CD14-positive monocyte (primary cell): ENCODE measurements at regions not wholly inside any gene's neighbourhood (a gene's known extent, or its start where the extent isn't known, plus 50 kb on each side); places are given as distances from the start of the nearest gene placed in this dataset.

Experiments used
- DNase-seq, 3 donors: peaks; one replicate each; pipeline ENCODE4 v3.0.0-alpha.2; 2011 to 2022
- H2AFZ ChIP-seq: 2 replicates; pipeline ENCODE4 v1.6.0; 2012; ENCODE audit warnings: mild to moderate bottlenecking, low read depth, low read length, inconsistent platforms; ENCODE audit not compliant: insufficient read depth, poor library complexity, severe bottlenecking
- H3K27ac ChIP-seq, 2 donors: 1 replicate in 1 of 2; 2 replicates in 1 of 2; pipeline ENCODE4 v1.5.1; 2012 to 2013; ENCODE audit warnings: low read length in 2 of 2, control low read depth in 1 of 2, inconsistent platforms in 1 of 2, low read depth in 1 of 2, mild to moderate bottlenecking in 1 of 2
- H3K27me3 ChIP-seq, 2 donors: one replicate each; pipeline versions ENCODE4 v1.6.0 to v1.6.1; 2011 to 2013; ENCODE audit warnings: low read length in 2 of 2; ENCODE audit not compliant: control insufficient read depth in 2 of 2, insufficient read depth in 2 of 2
- H3K36me3 ChIP-seq, 2 donors: replicated peaks in 1 of 2; 1 replicate in 1 of 2; 2 replicates in 1 of 2; pipeline versions ENCODE4 v1.5.1 to v1.6.1; 2012 to 2013; ENCODE audit warnings: low read length in 2 of 2, control low read depth in 1 of 2, inconsistent platforms in 1 of 2, mild to moderate bottlenecking in 1 of 2; ENCODE audit not compliant: insufficient read depth in 2 of 2, control insufficient read depth in 1 of 2
- H3K4me1 ChIP-seq, 2 donors: 1 replicate in 1 of 2; 2 replicates in 1 of 2; pipeline versions ENCODE4 v1.5.1 to v1.6.1; 2012 to 2013; ENCODE audit warnings: low read length in 2 of 2, control low read depth in 1 of 2, inconsistent platforms in 1 of 2, mild to moderate bottlenecking in 1 of 2, moderate library complexity in 1 of 2; ENCODE audit not compliant: insufficient read depth in 2 of 2, control insufficient read depth in 1 of 2
- H3K4me2 ChIP-seq: replicated peaks from 2 replicates; pipeline ENCODE3; 2012; ENCODE audit warnings: low read length, moderate library complexity, mild to moderate bottlenecking; ENCODE audit not compliant: poor library complexity, severe bottlenecking; ENCODE audit errors: extremely low read depth
- H3K4me3 ChIP-seq, 3 experiments: fragments of 200-600 bp in 1 of 3; sonication (generic) in 1 of 3; replicated peaks in 1 of 3; 1 replicate in 2 of 3; 2 replicates in 1 of 3; pipeline ENCODE4 v1.5.1; 2011 to 2013; ENCODE audit warnings: low read length in 3 of 3, mild to moderate bottlenecking in 3 of 3, control low read depth in 2 of 3, low read depth in 2 of 3, inconsistent platforms in 1 of 3, moderate library complexity in 1 of 3
- H3K79me2 ChIP-seq: 2 replicates; pipeline ENCODE4 v1.6.0; 2012; ENCODE audit warnings: mild to moderate bottlenecking, control low read depth, inconsistent platforms, low read length, moderate library complexity; ENCODE audit not compliant: insufficient read depth
- H3K9ac ChIP-seq: 2 replicates; pipeline ENCODE4 v1.6.0; 2017; ENCODE audit warnings: low read length, mild to moderate bottlenecking; ENCODE audit not compliant: insufficient read depth, poor library complexity, severe bottlenecking
- H3K9me3 ChIP-seq, 2 donors: replicated peaks in 1 of 2; 1 replicate in 1 of 2; 2 replicates in 1 of 2; pipeline versions ENCODE4 v1.5.1 to v1.6.1; 2012 to 2013; ENCODE audit warnings: low read length in 2 of 2, control low read depth in 1 of 2; ENCODE audit not compliant: control insufficient read depth in 1 of 2, insufficient read depth in 1 of 2
- H4K20me1 ChIP-seq: 2 replicates; pipeline ENCODE4 v1.6.0; 2012; ENCODE audit warnings: mild to moderate bottlenecking, low read length, control low read depth, moderate library complexity; ENCODE audit not compliant: insufficient read depth
- H3K27ac Mint-ChIP-seq, 7 donors: one replicate each; pipeline ENCODE4 v1.8.0; 2020; ENCODE audit warnings: mild to moderate bottlenecking in 7 of 7, mixed read lengths in 7 of 7, moderate library complexity in 6 of 7, inconsistent platforms in 2 of 7
- H3K27me3 Mint-ChIP-seq, 3 donors: one replicate each; pipeline ENCODE4 v1.8.0; 2021 to 2022; ENCODE audit warnings: low read depth in 3 of 3, mild to moderate bottlenecking in 3 of 3, mixed read lengths in 3 of 3, moderate library complexity in 3 of 3, inconsistent platforms in 1 of 3
- H3K36me3 Mint-ChIP-seq, 2 donors: one replicate each; pipeline ENCODE4 v1.8.0; 2020; ENCODE audit warnings: mixed read lengths in 2 of 2, inconsistent platforms in 1 of 2, mild to moderate bottlenecking in 1 of 2
- H3K4me1 Mint-ChIP-seq: one replicate; pipeline ENCODE4 v1.8.0; 2020; ENCODE audit warnings: mild to moderate bottlenecking, mixed read lengths
- H3K4me3 Mint-ChIP-seq, 2 donors: one replicate each; pipeline ENCODE4 v1.8.0; 2020; ENCODE audit warnings: mild to moderate bottlenecking in 2 of 2, mixed read lengths in 2 of 2, moderate library complexity in 1 of 2
- H3K9me3 Mint-ChIP-seq, 7 donors: one replicate each; pipeline ENCODE4 v1.8.0; 2020 to 2022; ENCODE audit warnings: mixed read lengths in 7 of 7, mild to moderate bottlenecking in 6 of 7, moderate library complexity in 6 of 7, inconsistent platforms in 2 of 7
- WGBS: methylation state at CpG from one replicate; pipeline ENCODE4 v1.1.5; 2013; ENCODE audit warnings: missing lambda C conversion rate; ENCODE audit not compliant: insufficient coverage; 5-methylcytosine and 5-hydroxymethylcytosine counted together
- intact Hi-C, 2 donors: fragments of 100-400 bp; cut with micrococcal nuclease; formaldehyde crosslinking; loops; one replicate each; pipeline versions ENCODE4 v1.15.0 to v1.15.1; 2023
- TF ChIP-seq, protein P1 (sequence below): fragments of 200-600 bp; IDR thresholded peaks from one replicate; pipeline ENCODE4 v1.8.0; 2022; ENCODE audit warnings: antibody characterized with exemption, mild to moderate bottlenecking

DNA sequence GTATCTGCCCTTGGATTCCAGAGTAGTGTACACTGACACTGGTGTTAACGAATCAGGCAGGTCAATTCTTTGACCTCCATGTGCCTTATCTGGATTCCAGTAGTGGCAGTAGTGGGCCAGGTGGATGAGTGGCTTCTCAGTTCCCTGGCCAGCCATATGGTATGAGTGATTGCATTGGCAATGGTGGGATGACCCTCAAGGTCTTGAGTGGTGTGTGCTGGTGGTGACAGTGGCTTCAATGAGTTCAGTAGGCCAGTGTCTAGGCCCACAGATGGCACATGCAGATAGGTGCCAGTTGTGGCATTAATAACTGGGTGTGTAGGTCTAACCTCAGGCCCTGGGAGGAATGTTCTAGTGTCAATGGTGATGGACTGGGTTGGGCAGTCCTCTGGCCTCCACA, 674.1 kb upstream of the NXPH2 start:
- H3K4me3 Mint-ChIP-seq, result no peak overlapping the region
- peaks cover 6 to 23% (median 12%) of the 10 kb centered on the region in 7 donors for H3K9me3 Mint-ChIP-seq
- no peak overlapping the region for H3K4me2 ChIP-seq
- peaks cover 12 to 18% of the 10 kb centered on the region in 2 donors for H3K9me3 ChIP-seq
- peaks cover 0 to 2% (median 0%) of the 10 kb centered on the region in 3 donors for H3K27me3 Mint-ChIP-seq
- H3K27me3 ChIP-seq, result no peaks in the 10 kb centered on the region
- H3K4me3 ChIP-seq, result no peak overlapping the region
- 100% methylated on average over 1 of the region's 1 CpG for WGBS
- H3K9ac ChIP-seq, result no peak overlapping the region
- intact Hi-C loops, result no loop called here
- H3K4me1 Mint-ChIP-seq, result no peaks in the 10 kb centered on the region
- no peaks in the 10 kb centered on the region for H3K36me3 ChIP-seq
- no peaks in the 10 kb centered on the region for H3K4me1 ChIP-seq
- no peak for DNase-seq
- H3K27ac ChIP-seq, result no peak overlapping the region
- H4K20me1 ChIP-seq, result no peaks in the 10 kb centered on the region
- no peak overlapping the region for H3K27ac Mint-ChIP-seq
- TF ChIP-seq, protein P1, sequence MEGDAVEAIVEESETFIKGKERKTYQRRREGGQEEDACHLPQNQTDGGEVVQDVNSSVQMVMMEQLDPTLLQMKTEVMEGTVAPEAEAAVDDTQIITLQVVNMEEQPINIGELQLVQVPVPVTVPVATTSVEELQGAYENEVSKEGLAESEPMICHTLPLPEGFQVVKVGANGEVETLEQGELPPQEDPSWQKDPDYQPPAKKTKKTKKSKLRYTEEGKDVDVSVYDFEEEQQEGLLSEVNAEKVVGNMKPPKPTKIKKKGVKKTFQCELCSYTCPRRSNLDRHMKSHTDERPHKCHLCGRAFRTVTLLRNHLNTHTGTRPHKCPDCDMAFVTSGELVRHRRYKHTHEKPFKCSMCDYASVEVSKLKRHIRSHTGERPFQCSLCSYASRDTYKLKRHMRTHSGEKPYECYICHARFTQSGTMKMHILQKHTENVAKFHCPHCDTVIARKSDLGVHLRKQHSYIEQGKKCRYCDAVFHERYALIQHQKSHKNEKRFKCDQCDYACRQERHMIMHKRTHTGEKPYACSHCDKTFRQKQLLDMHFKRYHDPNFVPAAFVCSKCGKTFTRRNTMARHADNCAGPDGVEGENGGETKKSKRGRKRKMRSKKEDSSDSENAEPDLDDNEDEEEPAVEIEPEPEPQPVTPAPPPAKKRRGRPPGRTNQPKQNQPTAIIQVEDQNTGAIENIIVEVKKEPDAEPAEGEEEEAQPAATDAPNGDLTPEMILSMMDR, result no peak
- no peaks in the 10 kb centered on the region for H3K79me2 ChIP-seq
- H3K36me3 Mint-ChIP-seq, result no peaks in the 10 kb centered on the region
- H2AFZ ChIP-seq, result no peak overlapping the region

DNA sequence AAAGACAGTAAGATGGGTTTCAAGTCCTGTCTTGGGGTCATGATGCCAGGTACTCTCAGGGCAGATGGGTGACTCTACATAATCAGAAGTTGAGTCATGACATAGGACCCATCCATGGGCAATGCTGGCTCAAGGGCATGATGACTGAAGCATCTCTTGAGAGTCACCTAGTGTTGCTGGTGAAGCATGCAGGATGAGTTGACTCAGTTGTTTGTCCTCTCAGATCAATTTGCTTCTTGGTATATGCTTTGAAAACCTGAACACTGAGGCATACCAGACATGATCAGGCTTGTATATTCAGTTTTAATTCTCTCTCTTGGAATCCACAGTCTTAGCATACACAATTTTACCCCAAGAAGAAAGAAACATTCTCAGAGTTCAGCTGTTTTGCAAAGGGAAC, 658.9 kb upstream of the NXPH2 start:
- no peak overlapping the region for H3K27ac ChIP-seq
- no peak overlapping the region for H2AFZ ChIP-seq
- no peak overlapping the region for H3K9ac ChIP-seq
- Mint-ChIP-seq H3K4me3 (no peak overlapping the region), H3K36me3 (no peaks in the 10 kb centered on the region), H3K27me3 (no peaks in the 10 kb centered on the region), H3K4me1 (no peaks in the 10 kb centered on the region), H3K9me3 (peaks cover 0 to 5% (median 0%) of the 10 kb centered on the region in 7 donors), H3K27ac (no peak overlapping the region)
- H3K4me1 ChIP-seq, result no peaks in the 10 kb centered on the region
- no peaks in the 10 kb centered on the region for H3K36me3 ChIP-seq
- H3K27me3 ChIP-seq, result no peaks in the 10 kb centered on the region
- TF ChIP-seq, protein P1, result no peak
- no peak overlapping the region for H3K4me3 ChIP-seq
- intact Hi-C loops, result no loop called here
- no peaks in the 10 kb centered on the region for H4K20me1 ChIP-seq
- no peak overlapping the region for H3K4me2 ChIP-seq
- H3K79me2 ChIP-seq, result no peaks in the 10 kb centered on the region
- H3K9me3 ChIP-seq, result peaks cover 0 to 4% of the 10 kb centered on the region in 2 donors
- DNase-seq, result no peak
